Right atrium auricular region (tissue), 2 donors: ENCODE measurements at regions not wholly inside any gene's neighbourhood (a gene's known extent, or its start where the extent isn't known, plus 50 kb on each side); places are given as distances from the start of the nearest gene placed in this dataset.

Source experiments
- DNase-seq: peaks from one replicate; pipeline ENCODE4 v3.0.0-alpha.2; 2019; ENCODE audit warnings: low spot score
- H3K27ac ChIP-seq, 2 donors: fragments of 200-600 bp; sonication (generic); 1 replicate in 1 of 2; 2 replicates in 1 of 2; pipeline ENCODE4 v1.5.1; 2016 to 2019
- H3K27me3 ChIP-seq, 2 donors: fragments of 200-600 bp; sonication (generic); one replicate each; pipeline versions ENCODE4 v1.5.1 to v1.6.0; 2017 to 2019
- H3K36me3 ChIP-seq: fragments of 200-600 bp; sonication (generic); one replicate; pipeline ENCODE4 v1.5.1; 2016
- H3K4me1 ChIP-seq, 2 donors: fragments of 200-600 bp; sonication (generic); one replicate each; pipeline versions ENCODE4 v1.5.1 to v1.6.0; 2017 to 2019
- H3K4me3 ChIP-seq, 2 donors: fragments of 200-600 bp; sonication (generic); 1 replicate in 1 of 2; 2 replicates in 1 of 2; pipeline ENCODE4 v1.5.1; 2017 to 2019; ENCODE audit warnings: mild to moderate bottlenecking in 1 of 2, moderate library complexity in 1 of 2
- H3K9me3 ChIP-seq, 2 donors: fragments of 200-600 bp; sonication (generic); one replicate each; pipeline ENCODE4 v1.5.1; 2019
- TF ChIP-seq, protein P1 (sequence below), 2 donors: fragments of 200-600 bp; sonication (generic); IDR thresholded peaks; one replicate each; pipeline ENCODE4 v1.5.1; 2019; ENCODE audit warnings: antibody characterized with exemption in 2 of 2

DNA sequence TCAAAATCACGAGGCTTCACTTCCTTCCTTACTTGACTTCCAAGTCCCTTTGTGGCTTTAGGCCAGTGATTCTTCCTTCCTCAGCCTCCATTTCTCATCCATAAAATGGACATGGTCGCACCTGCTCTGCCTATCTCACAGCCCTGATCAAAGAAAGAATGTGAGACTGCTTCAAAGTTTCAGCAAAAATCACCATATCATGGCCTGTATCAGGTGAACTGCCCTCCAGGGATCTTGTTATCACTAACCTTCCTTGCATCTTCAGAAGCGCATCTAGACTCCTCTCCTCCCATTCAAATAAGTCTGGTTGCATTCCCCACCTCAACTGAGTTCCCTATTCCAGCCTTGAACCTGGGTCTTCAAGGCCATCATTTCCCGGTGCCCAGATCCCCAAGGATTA, 96.5 kb downstream of the TTC32 start:
- TF ChIP-seq, protein P1, sequence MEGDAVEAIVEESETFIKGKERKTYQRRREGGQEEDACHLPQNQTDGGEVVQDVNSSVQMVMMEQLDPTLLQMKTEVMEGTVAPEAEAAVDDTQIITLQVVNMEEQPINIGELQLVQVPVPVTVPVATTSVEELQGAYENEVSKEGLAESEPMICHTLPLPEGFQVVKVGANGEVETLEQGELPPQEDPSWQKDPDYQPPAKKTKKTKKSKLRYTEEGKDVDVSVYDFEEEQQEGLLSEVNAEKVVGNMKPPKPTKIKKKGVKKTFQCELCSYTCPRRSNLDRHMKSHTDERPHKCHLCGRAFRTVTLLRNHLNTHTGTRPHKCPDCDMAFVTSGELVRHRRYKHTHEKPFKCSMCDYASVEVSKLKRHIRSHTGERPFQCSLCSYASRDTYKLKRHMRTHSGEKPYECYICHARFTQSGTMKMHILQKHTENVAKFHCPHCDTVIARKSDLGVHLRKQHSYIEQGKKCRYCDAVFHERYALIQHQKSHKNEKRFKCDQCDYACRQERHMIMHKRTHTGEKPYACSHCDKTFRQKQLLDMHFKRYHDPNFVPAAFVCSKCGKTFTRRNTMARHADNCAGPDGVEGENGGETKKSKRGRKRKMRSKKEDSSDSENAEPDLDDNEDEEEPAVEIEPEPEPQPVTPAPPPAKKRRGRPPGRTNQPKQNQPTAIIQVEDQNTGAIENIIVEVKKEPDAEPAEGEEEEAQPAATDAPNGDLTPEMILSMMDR (IDR thresholded peaks at IDR 0.05) = no peak
- no peak overlapping the region for H3K4me3 ChIP-seq
- H3K36me3 ChIP-seq = no peaks in the 10 kb centered on the region
- H3K27me3 ChIP-seq = no peaks in the 10 kb centered on the region
- peaks cover 4 to 34% of the 10 kb centered on the region in 2 donors for H3K4me1 ChIP-seq
- H3K9me3 ChIP-seq = no peaks in the 10 kb centered on the region
- H3K27ac ChIP-seq = no peak overlapping the region
- DNase-seq = no peak

DNA sequence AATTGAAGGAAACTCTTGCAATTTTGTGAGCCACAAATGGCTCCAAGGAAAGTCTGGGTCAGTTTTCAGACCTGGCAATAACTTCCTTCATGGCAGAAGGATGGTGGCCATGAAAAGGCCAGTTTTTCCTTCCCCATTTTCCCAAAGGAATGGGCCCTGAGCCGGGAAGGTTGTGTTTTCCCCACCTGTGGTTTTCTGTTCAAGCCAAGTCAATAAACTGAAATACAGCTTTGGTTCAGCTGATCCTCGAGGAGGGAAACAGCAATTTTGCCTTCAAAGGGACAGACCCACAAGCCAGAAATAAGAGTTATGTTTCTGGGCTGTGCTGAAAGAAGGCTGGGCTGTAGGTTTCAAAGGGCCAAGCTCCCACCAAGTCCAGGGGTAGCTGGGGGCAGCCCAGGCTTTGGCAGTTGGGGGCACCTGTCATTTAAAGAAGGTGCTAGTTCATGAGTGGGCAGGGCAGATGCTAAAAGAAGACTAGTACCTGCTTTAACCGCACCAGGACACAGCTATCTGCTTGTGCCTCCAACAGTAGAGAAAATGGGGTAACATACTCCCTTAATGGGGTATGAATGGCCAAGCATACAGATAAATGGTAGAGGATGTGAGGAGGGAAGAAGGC, 97.0 kb downstream of the TTC32 start:
- Histone ChIP-seq H3K9me3 (no peaks in the 10 kb centered on the region), H3K36me3 (no peaks in the 10 kb centered on the region), H3K4me3 (no peak overlapping the region), H3K4me1 (peaks cover 4 to 34% of the 10 kb centered on the region in 2 donors), H3K27me3 (no peaks in the 10 kb centered on the region), H3K27ac (no peak overlapping the region)
- TF ChIP-seq, protein P1 (IDR thresholded peaks at IDR 0.05) = no peak
- DNase-seq = no peak

DNA sequence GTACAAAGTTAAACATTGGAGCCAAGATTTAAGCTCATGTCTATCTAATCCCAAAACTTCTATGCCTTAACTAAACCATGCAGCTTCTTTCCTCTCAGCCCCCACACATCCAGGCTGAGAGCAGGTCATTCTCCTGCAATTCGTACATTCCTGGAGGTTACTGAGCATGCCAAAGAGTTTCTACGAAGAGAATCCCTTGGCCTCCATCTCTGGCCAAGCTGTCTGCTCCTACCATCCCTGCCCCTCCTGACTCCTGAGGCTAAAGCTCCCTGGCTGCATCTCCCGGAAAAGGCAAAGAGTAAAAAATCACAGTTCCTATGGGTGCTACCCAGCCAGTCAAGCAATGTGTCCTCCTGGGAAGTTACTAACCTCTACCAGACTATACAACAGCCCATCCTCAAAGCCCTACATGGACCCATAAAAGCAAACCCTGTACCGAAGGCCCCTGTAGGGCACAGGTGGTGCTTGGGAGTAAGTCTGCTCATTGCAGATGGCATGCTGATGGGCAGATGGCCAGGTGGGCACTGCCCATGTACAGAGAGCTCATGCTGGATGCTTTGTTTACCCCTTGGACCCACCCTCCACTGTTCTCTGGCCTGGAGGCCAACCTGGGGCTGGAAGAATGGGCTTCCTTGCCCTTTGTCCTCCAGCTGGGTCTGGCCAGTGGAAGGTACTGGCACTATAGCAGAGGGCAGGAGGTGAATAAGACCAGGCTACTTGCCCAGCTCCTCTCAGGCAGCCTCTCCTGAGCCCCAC, 99.5 kb downstream of the TTC32 start:
- H3K4me1 ChIP-seq = peaks cover 4 to 34% of the 10 kb centered on the region in 2 donors
- TF ChIP-seq, protein P1 (IDR thresholded peaks at IDR 0.05) = no peak

DNA sequence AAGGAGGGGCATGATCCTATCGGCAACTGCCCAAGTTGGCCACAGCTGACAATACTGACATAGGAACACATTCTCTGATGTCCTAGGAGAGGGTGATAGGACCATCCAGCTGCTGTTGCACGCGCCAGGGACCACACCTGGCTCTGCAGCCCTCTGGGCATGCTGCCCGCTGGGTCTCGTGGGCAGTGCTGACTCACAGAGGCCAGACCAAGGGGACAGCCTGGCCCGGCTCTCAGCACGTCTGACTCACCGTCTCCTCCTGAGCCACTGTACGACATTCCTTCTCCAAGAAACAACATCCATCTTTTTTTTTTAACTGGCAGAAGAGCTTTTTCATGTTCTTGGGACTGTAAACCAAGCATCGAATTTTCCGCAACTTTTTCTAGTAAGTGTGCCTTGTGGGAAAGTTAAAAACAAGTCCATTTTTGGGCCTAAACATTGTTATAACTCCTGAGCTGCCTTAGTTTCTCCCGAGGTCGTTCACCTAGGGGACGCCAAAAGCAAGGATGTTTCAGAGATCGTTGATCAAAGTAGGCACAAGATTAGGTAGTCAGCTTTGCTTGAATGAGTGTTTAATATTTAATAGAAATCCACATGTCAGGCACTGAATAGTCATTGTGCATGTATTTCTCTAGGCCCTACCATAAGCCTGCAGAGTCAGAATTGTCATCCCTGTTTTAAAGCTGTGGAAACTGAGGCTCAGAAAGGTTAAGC, 100.3 kb downstream of the TTC32 start:
- no peaks in the 10 kb centered on the region for H3K36me3 ChIP-seq
- peak; percentile 90 for DNase-seq
- H3K27me3 ChIP-seq = no peaks in the 10 kb centered on the region
- no peak overlapping the region for H3K4me3 ChIP-seq
- no peaks in the 10 kb centered on the region for H3K9me3 ChIP-seq
- H3K27ac ChIP-seq = peak overlapping the region; percentile 60 to 76
- H3K4me1 ChIP-seq = peaks cover 4 to 28% of the 10 kb centered on the region in 2 donors
- TF ChIP-seq, protein P1 (IDR thresholded peaks at IDR 0.05) = no peak

More for the DNA sequence above, 99.5 kb downstream of the TTC32 start:
- no peaks in the 10 kb centered on the region for H3K36me3 ChIP-seq
- no peak overlapping the region for H3K4me3 ChIP-seq
- H3K9me3 ChIP-seq = no peaks in the 10 kb centered on the region
- H3K27ac ChIP-seq = peak overlapping the region; percentile 60 to 76
- no peaks in the 10 kb centered on the region for H3K27me3 ChIP-seq
- no peak for DNase-seq

DNA sequence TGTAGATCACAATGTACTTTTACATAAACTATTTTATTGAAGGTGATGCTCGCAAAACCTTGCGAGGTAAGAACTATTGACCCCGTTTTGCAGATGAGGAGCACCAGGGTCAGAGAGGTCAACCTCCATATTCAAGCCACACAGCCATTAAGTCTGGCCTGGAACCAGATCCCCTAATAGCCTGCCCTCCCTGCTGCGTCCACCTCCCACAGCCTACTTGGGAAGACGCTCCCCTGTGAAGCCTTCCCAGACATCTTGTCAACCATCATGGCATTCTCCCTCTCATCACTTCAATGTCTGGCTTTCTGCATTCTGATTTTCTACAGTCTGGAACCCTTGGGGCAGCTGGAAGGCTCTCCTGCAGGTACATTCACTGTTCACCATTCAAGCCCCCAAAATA, 101.0 kb downstream of the TTC32 start:
- H3K4me3 ChIP-seq = no peak overlapping the region

More for the DNA sequence above, 101.0 kb downstream of the TTC32 start:
- TF ChIP-seq, protein P1 (IDR thresholded peaks at IDR 0.05) = no peak
- H3K27me3 ChIP-seq = no peaks in the 10 kb centered on the region
- no peaks in the 10 kb centered on the region for H3K9me3 ChIP-seq
- H3K4me1 ChIP-seq = peaks cover 4 to 24% of the 10 kb centered on the region in 2 donors
- no peak for DNase-seq
- H3K27ac ChIP-seq = peak overlapping the region; percentile 17 to 76
- no peaks in the 10 kb centered on the region for H3K36me3 ChIP-seq
